DOHH2 (cell line): ENCODE measurements at regions not wholly inside any gene's neighbourhood (a gene's known extent, or its start where the extent isn't known, plus 50 kb on each side); places are given as distances from the start of the nearest gene placed in this dataset.

ENCODE experiments used
- EZH2phosphoT487 ChIP-seq: fragments of 200-600 bp; sonication (generic); IDR thresholded peaks from 2 replicates; pipeline ENCODE4 v1.6.1; 2017; ENCODE audit warnings: borderline replicate concordance, mild to moderate bottlenecking, antibody characterized with exemption, low read length, moderate library complexity, mixed read lengths
- TF ChIP-seq, protein P1 (sequence below): fragments of 200-600 bp; sonication (generic); IDR thresholded peaks from one replicate; pipeline ENCODE4 v1.5.1; 2014; ENCODE audit warnings: antibody characterized with exemption, mild to moderate bottlenecking, low read depth, low read length; ENCODE audit not compliant: poor library complexity, severe bottlenecking

DNA sequence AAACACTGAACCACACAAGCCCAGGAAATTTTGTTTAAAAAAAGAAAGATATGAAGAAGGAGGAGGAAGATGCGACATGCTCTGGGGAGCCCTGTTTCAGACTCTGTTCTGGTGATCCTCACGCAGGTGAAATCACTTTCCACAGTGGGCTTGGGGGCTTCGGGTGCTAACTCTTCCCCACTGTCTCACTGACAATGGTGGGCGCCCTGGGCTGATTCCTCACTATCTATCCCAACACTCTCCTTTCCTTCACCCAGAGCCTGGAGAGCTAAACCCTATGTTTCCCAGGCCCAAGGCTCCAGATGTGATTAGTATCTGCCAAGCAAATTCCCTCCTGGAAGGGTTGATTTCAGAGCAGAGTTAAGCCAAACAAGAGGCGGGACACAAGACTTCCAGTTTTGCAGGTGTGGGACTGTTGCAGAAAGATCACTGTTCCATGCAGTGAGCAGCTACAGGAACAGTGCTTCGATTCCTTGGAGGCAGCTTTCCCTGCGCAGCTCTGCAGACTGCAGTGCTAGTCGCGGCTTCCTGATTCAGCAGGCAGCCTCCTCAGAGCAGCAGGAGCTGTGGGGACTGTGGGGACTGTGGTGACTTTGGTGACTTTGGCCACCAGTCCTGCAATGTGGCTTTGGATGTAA lies 168.3 kb downstream of the RHOU start:
- TF ChIP-seq, protein P1, sequence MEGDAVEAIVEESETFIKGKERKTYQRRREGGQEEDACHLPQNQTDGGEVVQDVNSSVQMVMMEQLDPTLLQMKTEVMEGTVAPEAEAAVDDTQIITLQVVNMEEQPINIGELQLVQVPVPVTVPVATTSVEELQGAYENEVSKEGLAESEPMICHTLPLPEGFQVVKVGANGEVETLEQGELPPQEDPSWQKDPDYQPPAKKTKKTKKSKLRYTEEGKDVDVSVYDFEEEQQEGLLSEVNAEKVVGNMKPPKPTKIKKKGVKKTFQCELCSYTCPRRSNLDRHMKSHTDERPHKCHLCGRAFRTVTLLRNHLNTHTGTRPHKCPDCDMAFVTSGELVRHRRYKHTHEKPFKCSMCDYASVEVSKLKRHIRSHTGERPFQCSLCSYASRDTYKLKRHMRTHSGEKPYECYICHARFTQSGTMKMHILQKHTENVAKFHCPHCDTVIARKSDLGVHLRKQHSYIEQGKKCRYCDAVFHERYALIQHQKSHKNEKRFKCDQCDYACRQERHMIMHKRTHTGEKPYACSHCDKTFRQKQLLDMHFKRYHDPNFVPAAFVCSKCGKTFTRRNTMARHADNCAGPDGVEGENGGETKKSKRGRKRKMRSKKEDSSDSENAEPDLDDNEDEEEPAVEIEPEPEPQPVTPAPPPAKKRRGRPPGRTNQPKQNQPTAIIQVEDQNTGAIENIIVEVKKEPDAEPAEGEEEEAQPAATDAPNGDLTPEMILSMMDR: no peak
- TF ChIP-seq EZH2phosphoT487: no peak
